ENCODE measurements at regions not wholly inside any gene's neighbourhood (a gene's known extent, or its start where the extent isn't known, plus 50 kb on each side); places are given as distances from the start of the nearest gene placed in this dataset.

- TF ChIP-seq MAX (CRISPR knock-in tag; IDR thresholded peaks at IDR 0.05) (no peak), CTCF (IDR thresholded peaks at IDR 0.05) (no peak), NR3C1 (CRISPR knock-in tag; conservative IDR thresholded peaks at IDR 0.05; ENCODE audit: low read depth) (no peak), TEAD1 (CRISPR knock-in tag; IDR thresholded peaks at IDR 0.05) (no peak), SMAD4 (CRISPR knock-in tag; IDR thresholded peaks at IDR 0.05) (no peak)
- TF ChIP-seq, protein P1, sequence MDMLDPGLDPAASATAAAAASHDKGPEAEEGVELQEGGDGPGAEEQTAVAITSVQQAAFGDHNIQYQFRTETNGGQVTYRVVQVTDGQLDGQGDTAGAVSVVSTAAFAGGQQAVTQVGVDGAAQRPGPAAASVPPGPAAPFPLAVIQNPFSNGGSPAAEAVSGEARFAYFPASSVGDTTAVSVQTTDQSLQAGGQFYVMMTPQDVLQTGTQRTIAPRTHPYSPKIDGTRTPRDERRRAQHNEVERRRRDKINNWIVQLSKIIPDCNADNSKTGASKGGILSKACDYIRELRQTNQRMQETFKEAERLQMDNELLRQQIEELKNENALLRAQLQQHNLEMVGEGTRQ (CRISPR knock-in tag; IDR thresholded peaks at IDR 0.05) = no peak
- TF ChIP-seq, protein P2, sequence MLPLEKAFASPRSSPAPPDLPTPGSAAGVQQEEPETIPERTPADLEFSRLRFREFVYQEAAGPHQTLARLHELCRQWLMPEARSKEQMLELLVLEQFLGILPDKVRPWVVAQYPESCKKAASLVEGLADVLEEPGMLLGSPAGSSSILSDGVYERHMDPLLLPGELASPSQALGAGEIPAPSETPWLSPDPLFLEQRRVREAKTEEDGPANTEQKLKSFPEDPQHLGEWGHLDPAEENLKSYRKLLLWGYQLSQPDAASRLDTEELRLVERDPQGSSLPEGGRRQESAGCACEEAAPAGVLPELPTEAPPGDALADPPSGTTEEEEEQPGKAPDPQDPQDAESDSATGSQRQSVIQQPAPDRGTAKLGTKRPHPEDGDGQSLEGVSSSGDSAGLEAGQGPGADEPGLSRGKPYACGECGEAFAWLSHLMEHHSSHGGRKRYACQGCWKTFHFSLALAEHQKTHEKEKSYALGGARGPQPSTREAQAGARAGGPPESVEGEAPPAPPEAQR (CRISPR knock-in tag; IDR thresholded peaks at IDR 0.05) = no peak
Measured at GRCh38 chr4:38309471-38309870, 349.3 kb downstream of the PTTG2 start.
